GM12878 (cell line): ENCODE measurements at regions not wholly inside any gene's neighbourhood (a gene's known extent, or its start where the extent isn't known, plus 50 kb on each side); places are given as distances from the start of the nearest gene placed in this dataset.

ENCODE experiments used
- CEBPB ChIP-seq, 2 experiments: fragments of 150-350 bp in 1 of 2; IDR thresholded peaks; 2 replicates each; pipeline ENCODE4 v1.6.1; 2012 to 2014; ENCODE audit warnings: low read depth in 2 of 2, low read length in 2 of 2, borderline replicate concordance in 1 of 2, inconsistent platforms in 1 of 2
- NFIC ChIP-seq: IDR thresholded peaks from 2 replicates; pipeline ENCODE4 v1.6.1; 2012; ENCODE audit warnings: low read depth, mild to moderate bottlenecking, inconsistent platforms, low read length, moderate library complexity
- NFXL1 ChIP-seq: fragments of 450-650 bp; IDR thresholded peaks from 2 replicates; pipeline ENCODE4 v1.6.1; 2017; ENCODE audit warnings: antibody characterized with exemption, mild to moderate bottlenecking, borderline replicate concordance
- POLR2A ChIP-seq: IDR thresholded peaks from 2 replicates; pipeline ENCODE4 v1.6.1; 2011; ENCODE audit warnings: low read depth, mild to moderate bottlenecking, low read length
- RBBP5 ChIP-seq: fragments of 200-600 bp; sonication (generic); conservative IDR thresholded peaks from 2 replicates; pipeline ENCODE4 v1.6.1; 2016
- TF ChIP-seq, protein P1 (sequence below): fragments of 450-650 bp; IDR thresholded peaks from 2 replicates; pipeline ENCODE4 v1.6.1; 2014; ENCODE audit warnings: mild to moderate bottlenecking
- TF ChIP-seq, protein P2 (sequence below): IDR thresholded peaks from 2 replicates; pipeline ENCODE4 v1.6.1; 2012; ENCODE audit warnings: low read length, inconsistent platforms
- TF ChIP-seq, protein P3 (sequence below): IDR thresholded peaks from 2 replicates; pipeline ENCODE4 v1.6.1; 2011; ENCODE audit warnings: mild to moderate bottlenecking, low read depth, low read length, moderate library complexity; ENCODE audit not compliant: insufficient replicate concordance
- TF ChIP-seq, protein P4 (sequence below): IDR thresholded peaks from 2 replicates; pipeline ENCODE4 v1.6.1; 2011; ENCODE audit warnings: borderline replicate concordance, low read depth, mild to moderate bottlenecking, moderate library complexity, low read length; ENCODE audit not compliant: insufficient read depth, poor library complexity, severe bottlenecking
- TF ChIP-seq, protein P5 (sequence below), 3 experiments: IDR thresholded peaks in 2 of 3; conservative IDR thresholded peaks in 1 of 3; 2 replicates each; pipeline ENCODE4 v1.5.1; 2011; ENCODE audit warnings: low read depth in 3 of 3, low read length in 3 of 3, mild to moderate bottlenecking in 3 of 3, control low read depth in 2 of 3, moderate library complexity in 2 of 3, inconsistent platforms in 1 of 3, mixed read lengths in 1 of 3; ENCODE audit not compliant: control insufficient read depth in 2 of 3, insufficient read depth in 1 of 3; ENCODE audit errors: extremely low read depth in 1 of 3

DNA sequence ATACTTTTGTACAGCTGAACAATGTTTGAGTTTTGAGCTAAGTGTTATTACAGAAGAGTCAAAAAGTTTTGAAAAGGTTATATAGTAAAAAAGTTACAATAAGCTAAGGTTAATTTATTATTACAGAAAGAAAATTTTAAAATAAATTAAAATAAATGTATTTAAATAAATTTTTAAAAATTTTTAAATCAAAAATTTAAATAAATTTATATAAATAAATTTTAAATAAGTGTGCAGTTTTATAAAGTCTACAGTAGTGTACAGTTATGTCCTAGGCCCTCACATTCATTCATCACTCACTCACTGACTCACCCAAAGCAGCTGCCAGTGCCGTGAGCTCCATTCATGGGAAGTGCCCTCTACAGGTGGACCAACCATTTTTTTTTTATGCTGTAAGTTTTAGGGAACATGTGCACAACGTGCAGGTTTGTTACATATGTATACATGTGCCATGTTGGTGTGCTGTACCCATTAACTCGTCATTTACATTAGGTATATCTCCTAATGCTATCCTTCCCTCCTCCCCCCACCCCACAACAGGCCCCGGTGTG is 462.9 kb upstream of the ZMIZ1 start:
- no peak for TF ChIP-seq POLR2A
- no peak for TF ChIP-seq NFXL1
- TF ChIP-seq, protein P1, sequence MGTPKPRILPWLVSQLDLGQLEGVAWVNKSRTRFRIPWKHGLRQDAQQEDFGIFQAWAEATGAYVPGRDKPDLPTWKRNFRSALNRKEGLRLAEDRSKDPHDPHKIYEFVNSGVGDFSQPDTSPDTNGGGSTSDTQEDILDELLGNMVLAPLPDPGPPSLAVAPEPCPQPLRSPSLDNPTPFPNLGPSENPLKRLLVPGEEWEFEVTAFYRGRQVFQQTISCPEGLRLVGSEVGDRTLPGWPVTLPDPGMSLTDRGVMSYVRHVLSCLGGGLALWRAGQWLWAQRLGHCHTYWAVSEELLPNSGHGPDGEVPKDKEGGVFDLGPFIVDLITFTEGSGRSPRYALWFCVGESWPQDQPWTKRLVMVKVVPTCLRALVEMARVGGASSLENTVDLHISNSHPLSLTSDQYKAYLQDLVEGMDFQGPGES: no peak
- no peak for TF ChIP-seq NFIC
- TF ChIP-seq CEBPB (IDR thresholded peaks at IDR 0.05; ENCODE audit: borderline replicate concordance in 1 of 2, low read depth in 2 of 2, low read length in 2 of 2): no peak
- TF ChIP-seq, protein P2, sequence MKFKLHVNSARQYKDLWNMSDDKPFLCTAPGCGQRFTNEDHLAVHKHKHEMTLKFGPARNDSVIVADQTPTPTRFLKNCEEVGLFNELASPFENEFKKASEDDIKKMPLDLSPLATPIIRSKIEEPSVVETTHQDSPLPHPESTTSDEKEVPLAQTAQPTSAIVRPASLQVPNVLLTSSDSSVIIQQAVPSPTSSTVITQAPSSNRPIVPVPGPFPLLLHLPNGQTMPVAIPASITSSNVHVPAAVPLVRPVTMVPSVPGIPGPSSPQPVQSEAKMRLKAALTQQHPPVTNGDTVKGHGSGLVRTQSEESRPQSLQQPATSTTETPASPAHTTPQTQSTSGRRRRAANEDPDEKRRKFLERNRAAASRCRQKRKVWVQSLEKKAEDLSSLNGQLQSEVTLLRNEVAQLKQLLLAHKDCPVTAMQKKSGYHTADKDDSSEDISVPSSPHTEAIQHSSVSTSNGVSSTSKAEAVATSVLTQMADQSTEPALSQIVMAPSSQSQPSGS: no peak
- TF ChIP-seq, protein P3, sequence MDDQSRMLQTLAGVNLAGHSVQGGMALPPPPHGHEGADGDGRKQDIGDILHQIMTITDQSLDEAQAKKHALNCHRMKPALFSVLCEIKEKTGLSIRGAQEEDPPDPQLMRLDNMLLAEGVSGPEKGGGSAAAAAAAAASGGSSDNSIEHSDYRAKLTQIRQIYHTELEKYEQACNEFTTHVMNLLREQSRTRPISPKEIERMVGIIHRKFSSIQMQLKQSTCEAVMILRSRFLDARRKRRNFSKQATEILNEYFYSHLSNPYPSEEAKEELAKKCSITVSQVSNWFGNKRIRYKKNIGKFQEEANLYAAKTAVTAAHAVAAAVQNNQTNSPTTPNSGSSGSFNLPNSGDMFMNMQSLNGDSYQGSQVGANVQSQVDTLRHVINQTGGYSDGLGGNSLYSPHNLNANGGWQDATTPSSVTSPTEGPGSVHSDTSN: no peak
- TF ChIP-seq RBBP5: no peak
- TF ChIP-seq, protein P4, sequence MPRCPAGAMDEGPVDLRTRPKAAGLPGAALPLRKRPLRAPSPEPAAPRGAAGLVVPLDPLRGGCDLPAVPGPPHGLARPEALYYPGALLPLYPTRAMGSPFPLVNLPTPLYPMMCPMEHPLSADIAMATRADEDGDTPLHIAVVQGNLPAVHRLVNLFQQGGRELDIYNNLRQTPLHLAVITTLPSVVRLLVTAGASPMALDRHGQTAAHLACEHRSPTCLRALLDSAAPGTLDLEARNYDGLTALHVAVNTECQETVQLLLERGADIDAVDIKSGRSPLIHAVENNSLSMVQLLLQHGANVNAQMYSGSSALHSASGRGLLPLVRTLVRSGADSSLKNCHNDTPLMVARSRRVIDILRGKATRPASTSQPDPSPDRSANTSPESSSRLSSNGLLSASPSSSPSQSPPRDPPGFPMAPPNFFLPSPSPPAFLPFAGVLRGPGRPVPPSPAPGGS: no peak
- TF ChIP-seq, protein P5, sequence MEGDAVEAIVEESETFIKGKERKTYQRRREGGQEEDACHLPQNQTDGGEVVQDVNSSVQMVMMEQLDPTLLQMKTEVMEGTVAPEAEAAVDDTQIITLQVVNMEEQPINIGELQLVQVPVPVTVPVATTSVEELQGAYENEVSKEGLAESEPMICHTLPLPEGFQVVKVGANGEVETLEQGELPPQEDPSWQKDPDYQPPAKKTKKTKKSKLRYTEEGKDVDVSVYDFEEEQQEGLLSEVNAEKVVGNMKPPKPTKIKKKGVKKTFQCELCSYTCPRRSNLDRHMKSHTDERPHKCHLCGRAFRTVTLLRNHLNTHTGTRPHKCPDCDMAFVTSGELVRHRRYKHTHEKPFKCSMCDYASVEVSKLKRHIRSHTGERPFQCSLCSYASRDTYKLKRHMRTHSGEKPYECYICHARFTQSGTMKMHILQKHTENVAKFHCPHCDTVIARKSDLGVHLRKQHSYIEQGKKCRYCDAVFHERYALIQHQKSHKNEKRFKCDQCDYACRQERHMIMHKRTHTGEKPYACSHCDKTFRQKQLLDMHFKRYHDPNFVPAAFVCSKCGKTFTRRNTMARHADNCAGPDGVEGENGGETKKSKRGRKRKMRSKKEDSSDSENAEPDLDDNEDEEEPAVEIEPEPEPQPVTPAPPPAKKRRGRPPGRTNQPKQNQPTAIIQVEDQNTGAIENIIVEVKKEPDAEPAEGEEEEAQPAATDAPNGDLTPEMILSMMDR (IDR thresholded peaks at IDR 0.05 in 2 of 3, conservative IDR thresholded peaks at IDR 0.05 in 1 of 3; ENCODE audit: control insufficient read depth in 2 of 3, extremely low read depth in 1 of 3, insufficient read depth in 1 of 3, low read depth in 3 of 3, low read length in 3 of 3): no peak
